SHP77 (cell line): ENCODE measurements at regions not wholly inside any gene's neighbourhood (a gene's known extent, or its start where the extent isn't known, plus 50 kb on each side); places are given as distances from the start of the nearest gene placed in this dataset.
"Not testable (repeated sequence)": the region's sequence is repeated elsewhere in the genome, so short reads cannot be mapped to it uniquely, and the experiment has no call there.

Experiments
- DNase-seq, 2 experiments: peaks; one replicate each; lab custom pipeline; 2025; lab: John Stamatoyannopoulos, UW

- not testable (repeated sequence) for DNase-seq
Observed at GRCh38 chr17:30712859-30713258, 111.6 kb downstream of the CRLF3 start.

- DNase-seq = not testable (repeated sequence)
Observed at GRCh38 chr17:30711626-30712507, 112.6 kb downstream of the CRLF3 start.

GRCh38 chr17:30711176-30711575 is 113.3 kb downstream of the CRLF3 start:
- not testable (repeated sequence) for DNase-seq

DNA sequence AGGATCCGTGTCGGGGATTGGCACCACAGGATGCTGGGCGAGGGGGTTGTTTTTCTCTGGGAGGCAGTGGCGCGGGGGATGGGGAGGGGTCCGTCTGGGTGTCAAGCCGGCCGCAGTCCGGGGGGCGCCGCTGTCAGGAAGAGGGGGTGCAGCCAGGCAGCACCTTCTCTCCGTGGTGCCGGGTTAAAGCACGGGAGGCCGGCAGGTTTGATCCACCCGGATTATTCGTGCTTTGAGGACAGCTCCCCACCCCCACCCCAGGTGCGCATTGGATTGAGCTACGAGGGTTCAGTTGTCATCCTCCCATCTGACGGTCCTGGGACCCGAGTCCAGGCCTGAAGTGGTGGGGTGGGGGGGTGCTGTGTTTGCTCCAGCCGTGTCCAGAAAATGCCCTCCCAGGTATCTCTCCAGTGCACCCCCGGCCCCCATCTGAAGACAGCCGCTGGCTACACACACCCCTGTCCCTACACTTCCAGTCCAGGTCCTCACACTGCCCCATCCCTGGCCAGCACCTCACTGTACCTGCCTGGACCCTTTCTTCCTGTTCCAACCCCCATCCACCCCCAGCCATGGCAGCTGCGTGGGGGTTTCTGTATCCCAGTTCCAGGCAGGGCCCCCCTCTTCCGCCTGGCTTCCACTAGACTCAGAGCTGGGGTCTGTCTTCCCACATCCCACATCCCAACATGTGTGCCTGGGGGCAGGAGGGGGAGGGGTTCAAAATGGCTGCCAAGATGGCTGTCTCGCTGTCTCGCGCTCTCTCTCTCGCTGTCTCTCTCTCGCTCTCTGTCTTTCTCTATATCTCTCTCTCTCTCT is 114.0 kb downstream of the CRLF3 start:
- not testable (repeated sequence) for DNase-seq

GRCh38 chr17:30709561-30710275 is 114.8 kb downstream of the CRLF3 start:
- peak in 1 of 2 experiments; percentile 12 for DNase-seq

DNA sequence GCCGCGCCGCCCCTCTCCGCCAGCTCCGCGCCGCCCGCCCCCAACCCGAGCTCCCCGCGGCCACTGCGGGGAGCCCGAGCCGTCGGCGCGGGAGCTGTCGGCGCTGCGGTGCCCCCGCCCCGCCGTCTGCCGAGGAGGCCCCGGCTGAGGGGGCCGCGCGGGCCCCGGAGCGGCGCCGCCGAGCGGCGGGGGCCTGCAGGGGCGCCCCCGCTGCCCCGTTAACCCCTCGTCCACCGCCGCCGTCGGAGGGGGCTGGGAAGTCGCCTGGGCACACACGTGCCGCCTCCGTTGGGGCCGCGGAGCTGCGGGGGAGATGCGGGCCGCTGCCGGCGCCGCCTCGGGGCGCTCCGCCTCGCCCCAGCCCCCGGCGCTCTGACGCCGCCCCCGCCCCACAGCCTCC is 115.4 kb downstream of the CRLF3 start:
- not testable (repeated sequence) for DNase-seq

DNA sequence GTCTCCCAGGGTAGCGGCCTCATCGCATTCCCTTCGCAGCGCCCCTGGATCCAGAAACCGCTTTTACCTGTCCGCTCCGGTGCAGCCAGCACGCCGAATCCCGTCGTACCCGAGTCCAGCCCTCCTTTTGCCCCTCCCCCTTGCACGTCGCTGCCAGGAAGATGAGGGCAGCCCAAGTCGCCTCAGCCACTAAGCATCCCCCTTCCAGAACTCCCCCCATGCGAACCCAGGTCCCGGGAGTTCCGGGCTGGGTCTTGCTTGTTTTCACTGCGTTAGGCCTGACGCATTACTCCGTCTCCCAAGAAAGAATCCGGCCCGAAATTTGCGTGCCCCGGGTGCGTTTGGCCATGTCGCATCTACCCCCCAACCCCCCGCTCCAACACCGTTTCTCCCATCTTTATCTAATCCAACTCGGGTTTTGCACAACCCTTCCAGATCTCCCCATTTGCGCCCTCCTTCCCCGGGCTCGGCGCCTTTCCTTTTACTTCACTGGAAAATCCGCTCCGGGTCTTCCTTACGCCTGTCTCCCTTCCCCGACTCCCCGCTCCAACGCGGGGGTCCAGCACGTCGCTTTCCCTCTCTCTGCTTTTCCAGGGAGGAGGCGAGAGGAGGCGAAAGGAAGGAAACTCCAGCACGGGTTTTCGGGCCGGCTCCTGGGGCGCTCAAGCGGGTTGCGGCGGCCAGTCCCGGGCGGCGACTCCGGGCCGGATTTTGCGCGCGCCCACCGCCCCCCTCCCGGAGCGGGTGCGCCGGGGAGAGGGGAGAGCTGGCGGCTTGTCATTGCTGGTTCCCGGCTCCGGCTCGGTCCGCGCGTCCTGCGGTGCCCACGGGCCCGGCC is 116.0 kb downstream of the CRLF3 start:
- peak; percentile 83 to 89 for DNase-seq

DNA sequence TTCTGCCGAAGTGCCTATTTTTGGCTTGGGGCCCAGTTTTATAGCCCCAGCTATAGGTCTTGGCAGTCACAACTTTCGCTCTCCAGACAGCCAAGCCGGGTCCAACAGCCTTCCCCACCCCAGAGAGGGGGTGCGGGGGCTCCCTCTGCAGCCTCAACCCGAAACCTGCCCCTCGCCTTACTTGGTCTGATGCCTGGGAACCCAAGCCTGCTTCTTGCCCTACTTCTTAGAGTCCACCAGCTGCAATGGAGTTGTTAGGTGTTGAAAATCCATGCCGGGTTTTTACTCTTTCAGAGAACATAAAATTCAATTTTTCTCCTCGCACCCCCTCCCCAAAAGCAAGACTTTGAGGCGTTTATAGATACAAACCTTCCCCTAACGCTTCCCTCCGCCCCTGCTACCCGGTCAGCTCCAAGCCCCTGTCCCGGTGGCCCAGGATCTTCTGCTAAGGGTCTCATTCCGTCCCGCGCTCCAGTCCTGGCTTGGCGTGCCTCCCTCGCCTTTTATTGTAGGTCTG is 116.7 kb downstream of the CRLF3 start:
- DNase-seq = peak in 1 of 2 experiments; percentile 45

GRCh38 chr17:30706461-30707335 is 117.8 kb downstream of the CRLF3 start:
- DNase-seq = not testable (repeated sequence)

DNA sequence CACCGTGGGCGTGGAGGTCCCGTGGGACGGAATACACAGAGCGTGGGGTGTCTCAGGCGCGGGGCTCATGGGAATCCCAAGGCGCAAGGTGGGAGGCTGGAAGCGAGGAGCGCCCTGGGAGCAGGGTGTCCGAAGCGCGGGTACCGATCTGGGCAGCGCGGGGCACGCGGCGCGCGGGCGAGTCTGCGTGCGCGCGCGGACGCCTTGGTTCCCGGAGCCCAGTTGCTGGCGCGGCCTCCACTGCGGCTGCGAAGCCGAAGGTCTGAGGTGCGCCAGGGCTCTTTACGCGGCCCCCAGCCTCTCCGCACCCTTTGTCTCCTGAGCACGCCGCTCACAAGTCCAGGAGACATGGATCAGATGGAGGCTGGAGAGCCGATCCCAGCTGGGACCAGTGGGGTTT is 118.5 kb downstream of the CRLF3 start:
- not testable (repeated sequence) for DNase-seq

GRCh38 chr17:30701498-30701989 is 122.9 kb downstream of the CRLF3 start:
- DNase-seq = no peak

GRCh38 chr17:30700833-30701232 is 123.7 kb downstream of the CRLF3 start:
- DNase-seq = not testable (repeated sequence)

GRCh38 chr17:30697619-30698460 is 126.7 kb downstream of the CRLF3 start:
- peak; percentile 26 to 38 for DNase-seq

GRCh38 chr17:30696234-30696633 is 128.3 kb downstream of the CRLF3 start:
- no peak for DNase-seq

GRCh38 chr17:30695265-30695811 is 129.2 kb downstream of the CRLF3 start:
- DNase-seq = not testable (repeated sequence)

- DNase-seq = not testable (repeated sequence)
Observed at GRCh38 chr17:30693772-30694171, 130.7 kb downstream of the CRLF3 start.

GRCh38 chr17:30689266-30690000 is 135.1 kb downstream of the CRLF3 start:
- DNase-seq = not testable (repeated sequence)
